Fibroblast of mammary gland (primary cell): ENCODE measurements at regions not wholly inside any gene's neighbourhood (a gene's known extent, or its start where the extent isn't known, plus 50 kb on each side); places are given as distances from the start of the nearest gene placed in this dataset.

Experiments used
- DNase-seq: peaks from one replicate; pipeline ENCODE4 v3.0.0-alpha.2; 2010; ENCODE audit warnings: low read depth
- H3K4me3 ChIP-seq: 2 replicates; pipeline ENCODE4 v1.5.1; 2011; ENCODE audit warnings: low read depth, mild to moderate bottlenecking, low read length, moderate library complexity; ENCODE audit not compliant: control insufficient read depth
- TF ChIP-seq, protein P1 (sequence below): conservative IDR thresholded peaks from 2 replicates; pipeline ENCODE4 v1.5.1; 2011; ENCODE audit warnings: low read depth, low read length, inconsistent platforms; ENCODE audit not compliant: control insufficient read depth, insufficient read depth

GRCh38 chr11:56885854-56886253 lies 102.9 kb upstream of the OR5AK2 start:
- TF ChIP-seq, protein P1, sequence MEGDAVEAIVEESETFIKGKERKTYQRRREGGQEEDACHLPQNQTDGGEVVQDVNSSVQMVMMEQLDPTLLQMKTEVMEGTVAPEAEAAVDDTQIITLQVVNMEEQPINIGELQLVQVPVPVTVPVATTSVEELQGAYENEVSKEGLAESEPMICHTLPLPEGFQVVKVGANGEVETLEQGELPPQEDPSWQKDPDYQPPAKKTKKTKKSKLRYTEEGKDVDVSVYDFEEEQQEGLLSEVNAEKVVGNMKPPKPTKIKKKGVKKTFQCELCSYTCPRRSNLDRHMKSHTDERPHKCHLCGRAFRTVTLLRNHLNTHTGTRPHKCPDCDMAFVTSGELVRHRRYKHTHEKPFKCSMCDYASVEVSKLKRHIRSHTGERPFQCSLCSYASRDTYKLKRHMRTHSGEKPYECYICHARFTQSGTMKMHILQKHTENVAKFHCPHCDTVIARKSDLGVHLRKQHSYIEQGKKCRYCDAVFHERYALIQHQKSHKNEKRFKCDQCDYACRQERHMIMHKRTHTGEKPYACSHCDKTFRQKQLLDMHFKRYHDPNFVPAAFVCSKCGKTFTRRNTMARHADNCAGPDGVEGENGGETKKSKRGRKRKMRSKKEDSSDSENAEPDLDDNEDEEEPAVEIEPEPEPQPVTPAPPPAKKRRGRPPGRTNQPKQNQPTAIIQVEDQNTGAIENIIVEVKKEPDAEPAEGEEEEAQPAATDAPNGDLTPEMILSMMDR, result no peak
- no peak for DNase-seq
- H3K4me3 ChIP-seq, result no peak overlapping the region

GRCh38 chr11:56885177-56885576 lies 103.5 kb upstream of the OR5AK2 start:
- no peak for DNase-seq
- TF ChIP-seq, protein P1, result no peak
- H3K4me3 ChIP-seq, result no peak overlapping the region

DNA sequence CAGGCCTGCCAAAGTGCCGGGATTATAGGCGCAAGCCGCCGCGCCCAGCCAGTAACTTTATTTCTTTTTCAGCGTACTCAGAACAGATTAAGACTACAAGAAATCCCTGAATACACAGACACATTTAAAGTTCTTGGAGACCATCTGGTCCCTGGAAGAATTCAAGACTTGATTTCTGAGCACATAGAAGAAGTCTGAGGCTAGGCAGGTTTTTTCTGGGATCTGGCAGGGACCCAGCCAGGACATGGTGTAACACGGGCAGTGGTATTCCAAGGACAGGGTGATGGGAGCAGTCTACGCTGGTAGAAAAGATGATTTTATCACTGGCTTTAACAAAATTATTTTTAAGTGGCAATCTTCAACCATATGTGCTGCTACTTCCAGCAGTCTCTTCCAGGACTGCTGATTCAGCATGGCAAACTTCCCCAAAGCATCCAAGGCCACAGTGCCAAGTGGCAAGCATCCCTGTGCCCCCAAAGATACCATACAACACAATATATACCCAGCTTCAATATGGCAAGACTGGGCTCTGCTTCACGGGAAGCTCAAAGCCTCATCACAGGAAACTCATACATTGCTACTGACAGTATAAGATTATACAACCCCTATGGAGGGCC lies 105.2 kb upstream of the OR5AK2 start:
- no peak for DNase-seq
- no peak overlapping the region for H3K4me3 ChIP-seq
- TF ChIP-seq, protein P1, result no peak

DNA sequence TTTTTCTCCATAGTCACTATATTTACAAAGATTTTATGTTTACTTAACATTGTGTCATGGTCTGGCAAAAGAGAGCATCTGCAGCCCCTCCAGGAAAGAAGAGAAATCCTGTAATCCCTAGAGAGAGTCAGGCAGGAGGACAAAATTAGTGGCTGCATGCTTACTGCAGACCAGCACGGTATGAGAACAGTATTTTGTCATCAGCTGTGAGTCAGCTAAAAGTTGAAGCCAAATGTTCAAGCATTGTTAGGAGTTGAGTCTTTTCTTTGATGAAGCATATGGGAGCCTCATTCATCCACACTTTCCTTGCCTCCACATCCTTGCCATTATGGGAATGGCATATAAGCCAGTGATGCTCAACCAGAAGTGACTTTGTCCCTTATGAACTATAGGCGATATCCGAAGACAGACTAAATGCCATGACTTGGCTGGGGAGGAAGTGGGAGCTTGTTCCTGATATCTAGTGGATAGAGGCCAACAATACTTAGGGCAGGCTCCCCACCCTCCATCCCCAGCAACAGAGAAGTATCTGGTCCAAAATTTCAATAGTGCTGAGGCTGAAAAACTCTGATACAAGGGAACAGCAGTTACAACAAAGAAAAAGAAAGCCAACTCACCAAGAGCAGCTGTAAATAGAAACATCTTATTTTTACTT lies 112.0 kb upstream of the OR5AK2 start:
- TF ChIP-seq, protein P1, result no peak
- peak; percentile 76 for DNase-seq
- no peak overlapping the region for H3K4me3 ChIP-seq

DNA sequence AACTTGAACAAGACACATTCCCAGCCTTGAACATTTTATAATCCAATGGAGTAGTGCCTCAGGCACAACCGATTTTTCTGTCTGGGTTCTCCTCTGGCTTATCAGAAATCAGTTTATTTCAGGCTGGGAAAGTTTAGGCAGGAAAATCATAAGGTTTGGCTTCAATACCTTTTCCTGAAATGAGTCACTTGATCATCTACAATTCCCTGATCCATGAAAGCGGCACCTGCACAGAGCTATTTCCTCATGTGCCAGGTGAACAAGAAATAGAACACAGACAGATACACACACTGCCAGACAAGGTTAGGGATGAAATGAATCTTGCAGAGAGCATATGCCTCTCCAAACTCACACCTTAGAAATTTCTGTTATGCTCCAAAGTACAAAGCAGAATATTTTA lies 106.7 kb upstream of the OR9G4 start:
- H3K4me3 ChIP-seq, result no peak overlapping the region
- DNase-seq, result no peak
- TF ChIP-seq, protein P1, result no peak

- no peak for DNase-seq
- no peak overlapping the region for H3K4me3 ChIP-seq
- TF ChIP-seq, protein P1, result no peak
Measured at GRCh38 chr11:56852131-56852530, 103.6 kb upstream of the OR9G4 start.
